Left renal pelvis (tissue), 4 donors: ENCODE measurements at regions not wholly inside any gene's neighbourhood (a gene's known extent, or its start where the extent isn't known, plus 50 kb on each side); places are given as distances from the start of the nearest gene placed in this dataset.

Source experiments
- DNase-seq, 4 donors: peaks; one replicate each; pipeline ENCODE4 v3.0.0-alpha.2; 2013; ENCODE audit warnings: low read depth in 4 of 4, low spot score in 3 of 4

GRCh38 chr1:4305526-4306301 lies 348.7 kb upstream of the AJAP1 start:
- DNase-seq = no peak

GRCh38 chr1:4306559-4307467 lies 347.6 kb upstream of the AJAP1 start:
- no peak for DNase-seq

GRCh38 chr1:4307468-4307845 lies 347.0 kb upstream of the AJAP1 start:
- DNase-seq = no peak

GRCh38 chr1:4307911-4308545 lies 346.4 kb upstream of the AJAP1 start:
- no peak for DNase-seq

- no peak for DNase-seq
These were observed 345.6 kb upstream of the AJAP1 start for GRCh38 chr1:4308806-4309205.

GRCh38 chr1:4309676-4310320 lies 344.6 kb upstream of the AJAP1 start:
- DNase-seq = no peak

- DNase-seq = no peak
These were observed 343.9 kb upstream of the AJAP1 start for GRCh38 chr1:4310396-4310923.

GRCh38 chr1:4312024-4312423 lies 342.4 kb upstream of the AJAP1 start:
- DNase-seq = no peak

- DNase-seq = no peak
These were observed 339.2 kb upstream of the AJAP1 start for GRCh38 chr1:4315202-4315601.

- no peak for DNase-seq
These were observed 337.2 kb upstream of the AJAP1 start for GRCh38 chr1:4317207-4317606.

GRCh38 chr1:4318720-4319119 lies 335.7 kb upstream of the AJAP1 start:
- DNase-seq = no peak

GRCh38 chr1:4319496-4319895 lies 334.9 kb upstream of the AJAP1 start:
- no peak for DNase-seq

GRCh38 chr1:4322881-4323280 lies 331.5 kb upstream of the AJAP1 start:
- DNase-seq = no peak

GRCh38 chr1:4323309-4323708 lies 331.1 kb upstream of the AJAP1 start:
- DNase-seq = no peak

GRCh38 chr1:4324525-4324924 lies 329.9 kb upstream of the AJAP1 start:
- DNase-seq = no peak

GRCh38 chr1:4327142-4327541 lies 327.3 kb upstream of the AJAP1 start:
- DNase-seq = no peak

GRCh38 chr1:4328402-4329071 lies 325.9 kb upstream of the AJAP1 start:
- DNase-seq = no peak

GRCh38 chr1:4330805-4331766 lies 323.3 kb upstream of the AJAP1 start:
- no peak for DNase-seq

GRCh38 chr1:4331767-4332163 lies 322.6 kb upstream of the AJAP1 start:
- DNase-seq = no peak
